ENCODE measurements at regions not wholly inside any gene's neighbourhood (a gene's known extent, or its start where the extent isn't known, plus 50 kb on each side); places are given as distances from the start of the nearest gene placed in this dataset.
"Not testable (repeated sequence)": the region's sequence is repeated elsewhere in the genome, so short reads cannot be mapped to it uniquely, and the experiment has no call there.

- TF ChIP-seq, protein P1, sequence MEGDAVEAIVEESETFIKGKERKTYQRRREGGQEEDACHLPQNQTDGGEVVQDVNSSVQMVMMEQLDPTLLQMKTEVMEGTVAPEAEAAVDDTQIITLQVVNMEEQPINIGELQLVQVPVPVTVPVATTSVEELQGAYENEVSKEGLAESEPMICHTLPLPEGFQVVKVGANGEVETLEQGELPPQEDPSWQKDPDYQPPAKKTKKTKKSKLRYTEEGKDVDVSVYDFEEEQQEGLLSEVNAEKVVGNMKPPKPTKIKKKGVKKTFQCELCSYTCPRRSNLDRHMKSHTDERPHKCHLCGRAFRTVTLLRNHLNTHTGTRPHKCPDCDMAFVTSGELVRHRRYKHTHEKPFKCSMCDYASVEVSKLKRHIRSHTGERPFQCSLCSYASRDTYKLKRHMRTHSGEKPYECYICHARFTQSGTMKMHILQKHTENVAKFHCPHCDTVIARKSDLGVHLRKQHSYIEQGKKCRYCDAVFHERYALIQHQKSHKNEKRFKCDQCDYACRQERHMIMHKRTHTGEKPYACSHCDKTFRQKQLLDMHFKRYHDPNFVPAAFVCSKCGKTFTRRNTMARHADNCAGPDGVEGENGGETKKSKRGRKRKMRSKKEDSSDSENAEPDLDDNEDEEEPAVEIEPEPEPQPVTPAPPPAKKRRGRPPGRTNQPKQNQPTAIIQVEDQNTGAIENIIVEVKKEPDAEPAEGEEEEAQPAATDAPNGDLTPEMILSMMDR (IDR thresholded peaks at IDR 0.05; ENCODE audit: low read depth, low read length, missing control alignments), result no peak
- DNase-seq (ENCODE audit: low read depth), result no peak
- no peak overlapping the region for H3K4me3 ChIP-seq (ENCODE audit: low read depth, low read length)
These were observed 278.0 kb upstream of the KCND2 start for GRCh38 chr7:119994928-119995327.

DNA sequence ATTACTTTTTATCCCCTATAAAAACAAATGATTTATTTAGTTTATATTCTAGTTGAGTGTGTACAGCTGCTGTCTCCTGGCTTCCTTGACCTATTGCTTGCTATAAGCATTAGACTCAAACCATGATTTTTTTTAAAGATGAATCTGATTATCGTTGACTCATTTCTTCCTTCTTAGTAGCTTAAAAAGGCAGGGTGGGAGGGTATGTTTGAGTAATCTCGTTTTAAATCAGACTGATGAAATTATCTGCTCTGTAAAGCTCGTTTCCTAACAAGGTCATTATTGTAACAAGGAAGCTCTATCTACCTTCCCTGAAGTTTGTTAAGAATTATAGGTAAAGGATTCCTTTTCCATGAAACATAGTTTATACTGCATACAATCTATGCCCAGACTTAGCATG is 276.3 kb upstream of the KCND2 start:
- no peak for DNase-seq (ENCODE audit: low read depth)
- H3K4me3 ChIP-seq (ENCODE audit: low read depth, low read length), result no peak overlapping the region
- TF ChIP-seq, protein P1 (IDR thresholded peaks at IDR 0.05; ENCODE audit: low read depth, low read length, missing control alignments), result no peak

GRCh38 chr7:119999738-120000475 is 273.1 kb upstream of the KCND2 start:
- DNase-seq (ENCODE audit: low read depth), result no peak
- H3K4me3 ChIP-seq (ENCODE audit: low read depth, low read length), result no peak overlapping the region
- TF ChIP-seq, protein P1 (IDR thresholded peaks at IDR 0.05; ENCODE audit: low read depth, low read length, missing control alignments), result no peak

DNA sequence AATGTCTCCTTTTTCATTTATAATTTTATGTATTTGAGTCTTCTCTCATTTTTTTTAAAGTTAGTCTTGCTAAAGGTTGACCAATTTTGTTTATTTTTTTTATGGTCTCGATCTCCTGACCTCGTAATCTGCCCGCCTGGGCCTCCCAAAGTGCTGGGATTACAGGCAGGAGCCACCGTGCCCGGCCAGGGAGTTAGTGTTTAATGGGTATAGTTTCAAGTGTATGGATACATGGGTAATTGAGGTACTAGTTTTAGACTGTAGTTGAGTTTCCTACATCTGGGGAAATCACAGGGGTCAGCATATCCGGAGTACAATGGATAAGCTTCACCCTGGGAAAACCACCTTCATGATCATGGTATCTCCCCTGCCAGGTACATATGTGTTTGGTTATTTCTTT is 267.3 kb upstream of the KCND2 start:
- no peak overlapping the region for H3K4me3 ChIP-seq (ENCODE audit: low read depth, low read length)
- TF ChIP-seq, protein P1 (IDR thresholded peaks at IDR 0.05; ENCODE audit: low read depth, low read length, missing control alignments), result no peak
- no peak for DNase-seq (ENCODE audit: low read depth)

DNA sequence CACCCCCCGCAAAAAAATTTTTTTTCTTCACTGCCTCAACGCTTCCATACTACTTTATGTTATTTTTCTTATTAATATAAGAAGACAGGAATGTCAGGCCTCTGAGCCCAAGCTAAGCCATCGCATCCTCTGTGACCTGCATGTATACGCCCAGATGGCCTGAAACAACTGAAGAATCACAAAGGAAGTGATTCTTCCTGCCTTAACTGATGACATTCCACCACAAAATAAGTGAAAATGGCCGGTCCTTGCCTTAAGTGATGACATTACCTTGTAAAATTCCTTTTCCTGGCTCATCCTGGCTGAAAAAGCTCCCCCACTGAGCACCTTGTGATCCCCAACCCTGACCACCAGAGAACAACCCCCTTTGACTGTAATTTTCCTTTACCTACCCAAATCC is 258.7 kb upstream of the KCND2 start:
- not testable (repeated sequence) for DNase-seq (ENCODE audit: low read depth); H3K4me3 ChIP-seq (ENCODE audit: low read depth, low read length)

DNA sequence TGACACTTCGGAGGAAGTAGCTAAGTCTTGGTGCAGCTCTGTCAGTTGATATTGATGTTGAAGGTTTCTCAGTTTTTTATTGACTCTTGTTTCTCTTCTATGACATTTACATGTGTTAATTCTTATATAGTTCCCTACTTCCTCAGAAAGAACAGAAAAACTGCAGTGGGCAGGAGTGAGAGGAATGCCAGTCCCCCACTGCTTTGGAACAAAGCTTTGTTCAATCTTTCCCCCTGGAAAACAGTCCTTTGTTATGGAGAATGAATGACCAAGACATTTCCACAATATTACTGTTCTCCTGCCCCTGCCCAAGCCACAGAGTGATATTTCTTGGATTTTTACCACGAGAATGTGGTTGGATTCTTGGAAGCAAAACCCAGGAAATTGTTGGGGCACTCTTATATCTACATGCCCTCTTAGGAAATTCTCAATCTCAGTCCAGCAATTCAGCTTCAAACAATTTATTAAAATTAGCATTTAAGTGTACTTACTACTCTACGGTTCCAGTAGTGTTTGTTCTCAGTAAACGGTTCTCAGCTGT is 258.0 kb upstream of the KCND2 start:
- no peak overlapping the region for H3K4me3 ChIP-seq (ENCODE audit: low read depth, low read length)
- TF ChIP-seq, protein P1 (IDR thresholded peaks at IDR 0.05; ENCODE audit: low read depth, low read length, missing control alignments), result no peak
- no peak for DNase-seq (ENCODE audit: low read depth)

DNA sequence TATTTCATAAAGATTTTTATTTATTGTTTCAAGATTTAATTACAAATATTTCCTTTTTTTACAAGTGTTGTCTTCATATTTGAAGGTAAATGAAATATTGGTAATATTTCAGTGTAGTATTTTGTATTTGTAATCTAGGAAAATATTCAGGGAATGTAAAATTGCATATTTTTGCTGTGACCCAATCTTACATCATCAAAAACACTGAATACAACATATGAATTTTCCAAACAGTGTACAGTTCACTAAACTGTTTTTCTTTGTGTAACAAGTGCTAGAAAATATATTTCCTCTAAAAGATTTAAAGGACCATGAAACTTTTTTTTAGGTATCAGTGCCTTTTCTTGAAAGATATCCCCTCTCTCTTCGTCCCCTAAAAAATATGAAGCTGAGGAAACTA is 251.9 kb upstream of the KCND2 start:
- TF ChIP-seq, protein P1 (IDR thresholded peaks at IDR 0.05; ENCODE audit: low read depth, low read length, missing control alignments), result no peak
- no peak for DNase-seq (ENCODE audit: low read depth)
- H3K4me3 ChIP-seq (ENCODE audit: low read depth, low read length), result no peak overlapping the region

All from GM12864 (cell line).